CD4-positive, alpha-beta T cell treated with Interleukin-17A for 1 hour (primary cell): ENCODE measurements at regions not wholly inside any gene's neighbourhood (a gene's known extent, or its start where the extent isn't known, plus 50 kb on each side); places are given as distances from the start of the nearest gene placed in this dataset.
A peak's percentile ranks its signal among the peaks of the same experiment; 100 is the strongest.

Experiments
- DNase-seq: peaks from one replicate; pipeline ENCODE4 v3.0.0-alpha.2; 2020

DNA sequence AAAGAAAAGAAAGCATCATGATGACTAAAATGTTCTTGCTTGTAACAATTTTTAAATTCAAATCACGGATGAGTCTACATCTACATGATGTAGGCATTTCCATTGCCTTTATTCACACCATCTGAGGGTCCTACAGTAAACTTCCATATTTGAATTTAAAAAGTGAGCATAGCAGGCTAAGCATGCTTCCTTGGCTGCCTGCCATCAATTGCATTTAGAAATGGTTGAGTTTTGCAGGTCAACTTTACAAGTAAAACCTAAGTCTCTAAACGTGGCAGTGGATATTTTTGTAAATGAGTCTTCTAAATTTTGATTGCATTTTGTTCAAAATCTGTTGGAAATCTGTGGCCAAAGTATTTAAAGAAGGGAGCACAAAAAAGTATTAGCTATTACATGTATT is 136.5 kb upstream of the PTCH1 start:
- no peak for DNase-seq

DNA sequence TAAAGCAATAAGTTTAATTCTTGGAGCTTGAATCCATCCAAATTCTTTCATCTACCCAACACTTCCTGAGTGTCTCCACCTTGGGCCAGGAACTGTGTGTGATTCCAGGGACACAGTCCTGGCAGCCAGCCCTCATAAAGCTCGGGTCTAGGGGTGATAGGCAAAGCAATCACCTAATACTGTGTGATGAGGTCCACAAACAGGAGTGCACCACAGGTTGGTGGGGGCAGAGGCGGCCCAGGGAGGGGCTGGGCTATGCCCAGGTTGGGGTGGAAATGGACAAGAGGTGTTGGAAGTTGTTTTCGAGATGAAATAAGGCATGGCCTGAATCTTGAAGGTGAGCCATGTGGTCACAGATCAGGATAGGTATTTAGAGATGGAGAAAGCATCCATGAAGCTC is 133.9 kb upstream of the PTCH1 start:
- DNase-seq = no peak

DNA sequence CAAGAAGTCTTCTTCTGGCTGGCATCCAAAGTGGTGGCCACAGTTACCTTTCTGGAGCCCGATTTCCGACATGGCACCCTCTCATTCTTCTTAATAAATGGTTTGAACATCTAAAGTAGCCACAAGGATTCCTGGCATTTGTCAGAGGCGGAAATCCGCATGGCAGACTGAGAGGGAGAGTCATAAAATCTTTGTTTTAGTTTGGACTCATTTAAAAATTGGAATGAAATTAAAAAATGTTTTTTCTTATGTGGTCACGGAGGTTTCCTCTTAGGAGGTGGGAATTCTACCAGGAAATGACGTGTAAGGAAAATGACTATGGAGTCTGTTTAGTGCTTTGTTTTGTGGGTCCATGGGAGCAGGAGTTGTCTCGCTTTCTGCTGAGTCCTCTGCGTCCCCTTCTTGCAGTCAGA is 133.0 kb upstream of the PTCH1 start:
- no peak for DNase-seq

DNA sequence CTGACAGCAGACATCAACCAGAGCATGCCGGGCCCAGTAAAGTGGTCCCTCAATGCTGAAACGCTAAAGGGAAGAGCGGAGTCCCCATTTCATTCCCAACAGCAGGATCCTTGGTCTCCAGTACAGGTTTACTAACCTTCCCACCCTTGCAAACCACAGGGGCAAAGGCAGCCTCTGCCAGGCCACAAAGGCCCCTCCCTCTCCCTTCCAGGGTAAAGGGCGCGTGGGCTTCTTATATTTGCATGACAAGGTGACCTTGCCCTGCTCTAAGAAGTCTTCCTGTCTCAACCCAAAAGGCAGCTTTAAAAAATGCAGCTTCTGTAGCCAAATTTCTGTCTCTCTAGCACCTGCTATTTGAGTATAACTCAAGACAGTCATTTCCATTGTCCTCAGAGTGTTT is 131.5 kb upstream of the PTCH1 start:
- DNase-seq = no peak

DNA sequence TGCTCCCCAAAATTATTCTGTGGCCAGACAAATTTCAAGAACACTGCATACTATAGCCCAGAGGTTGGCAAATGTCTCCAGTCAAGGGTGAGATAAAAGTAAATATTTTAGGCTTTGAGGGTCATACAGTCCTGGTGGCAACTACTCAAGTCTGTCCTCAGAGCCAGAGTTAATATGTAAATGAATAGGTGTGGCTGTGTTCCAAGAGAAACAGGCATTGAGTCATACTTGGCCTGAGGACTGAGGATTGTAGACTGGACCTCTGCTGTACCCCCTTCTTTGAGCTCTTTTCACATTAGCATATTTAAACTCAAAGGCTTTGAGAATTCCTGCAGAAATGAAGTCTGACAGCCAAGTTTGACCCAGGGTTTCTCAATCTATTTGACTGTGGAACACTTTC is 129.2 kb upstream of the PTCH1 start:
- DNase-seq = no peak

DNA sequence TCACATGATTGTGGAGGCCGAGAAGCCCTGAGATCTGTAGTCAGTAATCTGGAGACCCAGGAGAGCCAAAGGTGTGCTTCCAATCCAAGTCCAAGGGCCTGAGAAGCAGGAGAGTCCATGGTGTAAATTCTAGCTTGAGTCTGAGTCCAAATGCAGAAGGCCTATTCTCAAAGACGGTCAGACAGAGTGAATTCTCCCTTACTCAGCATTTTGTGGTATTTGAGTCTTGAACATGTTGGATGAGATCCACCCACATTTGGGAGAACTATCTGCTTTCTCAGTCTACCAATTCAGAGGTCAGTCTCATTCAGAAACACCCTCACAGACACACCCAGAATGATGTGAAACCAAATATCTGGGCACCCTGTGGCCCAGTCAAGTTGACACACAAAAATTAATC is 128.8 kb upstream of the PTCH1 start:
- DNase-seq = no peak

DNA sequence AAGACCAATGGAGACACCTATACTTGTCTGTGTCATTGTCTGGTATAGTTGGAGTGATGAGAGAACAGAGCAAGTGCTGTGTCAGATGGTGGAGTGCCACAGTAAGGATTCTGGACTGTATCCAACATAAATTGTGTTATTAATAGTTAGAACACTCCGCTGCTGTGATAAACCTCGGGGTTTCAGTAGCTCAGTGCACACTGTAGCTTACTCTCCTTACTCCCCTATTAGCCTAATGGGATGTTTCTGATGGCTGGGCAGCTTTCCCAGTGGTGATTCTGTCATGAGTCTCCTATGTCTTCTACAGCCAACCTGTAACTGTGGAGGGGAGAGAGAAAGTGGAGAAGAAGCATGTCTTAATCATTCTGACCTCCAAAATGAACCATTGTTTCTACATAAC is 127.6 kb upstream of the PTCH1 start:
- DNase-seq = no peak

DNA sequence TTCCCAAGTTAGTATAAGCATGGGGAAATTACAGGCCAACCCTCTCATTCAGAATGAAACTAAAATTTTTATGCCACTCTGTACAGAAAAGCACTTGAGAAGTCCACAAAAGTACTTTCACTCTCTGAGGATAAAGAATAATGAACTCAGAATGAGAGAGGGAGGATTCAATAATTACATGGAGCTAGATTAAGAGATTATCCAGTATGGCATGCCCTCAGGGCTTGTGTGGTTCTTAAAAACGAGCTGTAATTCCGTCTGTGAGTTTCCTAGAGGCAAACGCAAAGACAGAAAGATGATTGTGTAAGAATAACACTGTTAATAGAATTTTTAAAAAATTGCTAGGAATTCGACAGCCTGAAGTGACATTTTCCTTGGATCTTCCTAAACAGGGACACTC is 126.8 kb upstream of the PTCH1 start:
- DNase-seq = no peak

DNA sequence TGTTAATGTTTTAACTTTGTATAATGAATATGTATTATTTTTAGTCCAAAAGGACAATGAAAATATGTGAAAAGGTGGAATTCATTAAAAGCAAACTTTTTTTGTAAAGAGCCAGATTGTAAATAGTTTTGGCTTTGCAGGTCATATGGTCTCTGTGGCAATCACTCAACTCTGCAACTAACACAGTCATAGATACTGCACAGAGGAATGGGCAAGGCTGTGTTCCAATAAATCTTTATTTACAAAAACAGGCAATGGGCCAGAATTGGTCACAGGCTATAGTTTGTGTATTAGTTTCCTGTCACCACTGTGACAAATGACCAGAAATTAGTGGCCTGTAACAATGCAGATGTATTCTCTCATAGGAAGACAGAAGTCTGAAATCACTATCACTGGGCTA is 125.4 kb upstream of the PTCH1 start:
- no peak for DNase-seq

DNA sequence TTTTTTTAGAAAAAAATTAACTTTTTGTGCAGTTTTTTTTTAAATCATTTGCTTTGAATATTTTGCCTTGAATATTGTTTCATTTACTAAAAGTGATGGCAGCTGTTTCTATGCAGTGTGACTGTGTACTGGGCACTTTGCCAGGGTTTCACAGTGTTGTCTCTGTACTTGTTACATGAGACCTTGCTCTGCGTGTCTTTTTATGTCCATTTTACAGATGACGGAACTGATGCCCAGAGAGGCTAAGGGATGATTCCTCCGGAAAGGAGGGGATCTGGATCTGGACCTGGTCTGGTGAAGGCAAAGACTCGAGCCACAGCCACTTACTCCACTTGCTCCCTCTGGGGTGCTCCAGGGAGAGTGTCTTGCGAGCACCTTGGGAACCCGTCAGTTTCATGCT is 124.8 kb upstream of the PTCH1 start:
- DNase-seq = no peak

DNA sequence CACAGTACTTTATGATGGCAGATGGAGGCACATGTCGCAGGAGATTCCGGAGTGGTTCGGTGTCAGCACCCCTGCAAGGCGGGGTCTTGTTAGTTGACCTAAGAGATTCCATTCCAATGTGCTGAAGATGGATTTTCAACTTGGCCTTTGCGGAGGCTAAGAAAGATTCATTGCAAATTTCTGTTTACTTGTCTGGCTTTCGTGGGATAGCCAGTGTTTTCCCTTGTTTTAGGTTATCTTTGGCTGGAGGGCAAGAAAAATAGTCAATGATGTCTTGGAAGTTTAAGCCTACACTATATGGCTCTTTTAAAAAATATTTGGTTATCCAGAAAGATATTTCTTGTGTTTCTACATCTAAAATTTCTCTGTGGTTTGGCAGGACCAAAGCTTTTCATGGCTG is 123.6 kb upstream of the PTCH1 start:
- DNase-seq = no peak

DNA sequence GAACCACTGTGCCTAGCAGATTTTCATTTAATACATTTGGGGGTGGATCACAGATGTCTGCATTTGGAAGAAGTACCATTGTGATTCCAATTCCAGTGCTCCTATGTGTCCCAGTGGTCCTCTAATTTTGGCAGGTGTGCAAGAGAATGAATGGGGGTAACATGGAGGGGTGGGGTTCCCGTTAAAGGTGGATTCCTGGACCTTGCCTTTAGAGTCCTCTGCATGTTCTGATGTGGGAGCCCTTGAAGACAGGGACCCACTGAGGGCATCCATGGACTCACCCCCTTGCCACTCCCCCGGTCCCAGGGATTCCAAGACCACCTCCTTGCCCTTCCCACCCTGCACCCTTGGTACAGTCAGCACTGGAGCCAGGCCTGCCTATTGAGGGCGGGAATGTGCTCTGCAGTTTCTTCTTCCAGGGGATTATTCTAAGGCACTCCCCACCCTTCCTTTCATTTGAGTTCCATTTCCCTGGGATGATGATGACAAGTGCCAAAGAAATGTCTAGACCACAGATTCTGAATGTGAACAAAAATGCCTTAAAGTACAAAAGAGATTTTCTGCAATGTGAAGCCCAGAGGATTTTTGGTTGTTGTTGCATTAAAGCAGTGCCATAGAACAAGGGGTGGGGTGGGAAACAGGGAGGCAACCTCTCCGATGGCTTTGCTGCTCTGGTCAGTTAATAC is 119.4 kb upstream of the PTCH1 start:
- no peak for DNase-seq

DNA sequence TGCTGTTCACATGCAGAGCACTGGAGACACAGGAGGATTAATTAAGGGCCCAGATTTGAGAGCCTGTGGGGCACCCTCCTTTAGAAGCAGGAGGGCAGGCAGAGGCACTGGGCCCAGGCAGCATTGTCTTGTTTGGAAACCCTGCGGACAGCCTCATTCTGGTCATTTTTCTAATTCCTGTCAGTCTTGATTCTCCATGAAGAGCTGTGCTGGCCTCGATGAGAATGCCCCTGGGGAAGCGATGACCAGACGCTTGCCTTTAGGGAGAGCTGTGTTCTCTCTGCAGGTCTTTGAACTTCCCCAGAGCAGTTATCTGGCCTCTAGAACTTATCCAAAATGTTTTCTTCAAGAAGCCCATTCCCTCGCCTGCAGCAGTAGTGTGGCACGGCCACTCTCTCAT is 117.8 kb upstream of the PTCH1 start:
- no peak for DNase-seq

DNA sequence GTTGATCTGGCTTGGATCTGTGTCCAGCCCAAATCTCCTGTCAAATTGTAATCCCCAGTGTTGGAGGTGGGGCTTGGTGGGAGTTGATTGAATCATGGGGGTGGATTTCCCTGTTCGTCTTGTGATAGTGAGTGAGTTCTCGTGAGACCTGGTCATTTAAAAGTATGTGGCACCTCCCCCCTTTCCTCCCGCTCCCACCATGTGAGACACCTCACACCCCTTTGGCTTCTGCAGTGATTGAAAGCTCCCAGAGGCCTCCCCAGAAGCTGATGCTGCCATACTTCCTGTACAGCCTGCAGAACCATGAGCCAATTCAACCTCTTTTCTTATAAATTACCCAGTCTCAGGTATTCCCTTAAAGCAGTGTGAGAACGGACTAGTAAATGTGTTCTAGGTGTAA is 117.3 kb upstream of the PTCH1 start:
- no peak for DNase-seq

DNA sequence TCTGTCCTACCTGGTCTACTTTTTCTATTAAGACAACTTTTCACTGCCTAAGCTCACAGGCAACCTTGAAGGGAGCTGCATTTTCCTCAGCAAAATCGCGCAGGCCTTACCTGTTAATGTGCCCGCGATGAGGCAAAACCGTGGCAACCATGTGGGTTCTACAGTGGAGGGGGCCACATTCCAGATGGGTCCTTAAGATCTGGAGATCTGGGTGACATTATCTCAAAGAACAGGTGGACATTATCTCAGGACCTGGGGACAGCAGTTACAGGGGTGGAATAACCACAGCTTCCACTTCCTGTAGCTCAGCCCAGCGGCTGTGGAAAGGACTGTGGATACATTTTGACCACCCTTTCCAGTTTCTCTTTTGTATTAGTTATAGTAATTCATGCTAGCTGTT is 112.8 kb upstream of the PTCH1 start:
- DNase-seq = no peak

DNA sequence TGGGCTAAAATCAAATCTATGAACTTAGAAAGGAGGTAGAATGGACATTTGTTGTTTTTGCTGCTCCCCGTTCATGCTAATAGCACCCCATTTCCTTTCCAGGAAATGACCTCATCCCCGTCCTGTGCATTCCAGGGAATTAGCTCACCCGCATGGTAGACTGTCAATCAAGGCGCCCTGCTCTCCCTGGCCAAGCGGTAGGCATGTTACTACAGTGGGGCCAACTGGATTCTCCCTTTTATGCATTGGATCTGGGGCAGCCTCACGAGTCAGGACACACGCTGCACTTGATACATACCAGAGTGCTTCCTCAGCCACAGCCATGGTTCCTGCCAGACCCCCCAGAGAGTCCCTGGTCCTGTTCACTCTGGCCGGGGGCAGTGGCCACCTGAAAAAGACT is 111.0 kb upstream of the PTCH1 start:
- DNase-seq = no peak

DNA sequence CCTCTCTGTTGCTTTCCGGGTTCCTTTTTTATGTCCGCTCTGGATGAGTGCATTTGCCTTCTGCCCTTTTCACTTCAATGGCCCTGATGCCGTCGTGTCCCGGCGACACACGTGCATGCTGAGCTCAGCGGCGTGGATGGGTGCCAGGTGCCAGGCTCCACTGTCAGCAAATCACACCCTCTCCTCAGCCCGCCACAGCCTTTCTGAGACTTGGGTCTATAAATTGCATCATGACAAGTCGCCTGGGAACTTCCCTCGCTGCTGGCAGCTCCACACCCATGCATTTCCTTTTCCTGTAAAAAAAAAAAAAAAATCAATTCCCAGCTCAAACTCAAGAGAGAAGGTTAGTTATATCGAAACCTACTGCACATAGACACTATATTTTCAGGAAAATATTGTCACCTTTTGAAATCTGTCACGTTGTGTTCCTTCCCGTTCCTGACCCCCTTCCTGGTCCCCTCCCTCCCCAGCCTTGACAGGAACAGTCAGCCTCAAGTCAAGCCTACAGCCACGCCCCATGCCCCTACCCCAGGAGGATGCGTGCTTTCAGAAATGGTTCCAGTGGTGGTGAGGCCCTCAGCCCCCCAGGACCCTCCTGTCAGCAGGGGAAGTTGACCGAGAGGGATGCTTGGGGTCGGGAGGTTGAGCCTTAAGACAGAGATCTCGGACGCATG is 110.3 kb upstream of the PTCH1 start:
- DNase-seq = peak; percentile 26

DNA sequence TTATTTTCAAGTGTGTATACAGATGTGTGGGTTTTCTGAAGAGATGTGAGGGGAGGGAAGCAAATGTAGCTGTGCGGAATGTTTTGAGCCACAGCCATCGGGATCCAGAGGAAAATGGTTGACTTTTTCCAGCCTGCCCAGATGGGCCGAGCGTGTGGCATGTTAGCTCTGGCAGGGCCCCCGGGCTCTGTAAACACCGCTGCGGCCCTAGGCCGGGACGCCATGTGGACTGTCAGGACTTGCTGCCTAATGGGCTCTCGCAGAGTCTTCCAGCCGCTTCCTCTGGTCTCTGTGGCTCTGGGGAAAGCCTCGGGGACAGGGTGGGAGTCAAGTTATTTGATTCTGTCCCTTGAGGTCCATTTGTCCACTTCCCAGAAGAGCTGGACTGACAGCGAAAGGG is 109.6 kb upstream of the PTCH1 start:
- DNase-seq = no peak

DNA sequence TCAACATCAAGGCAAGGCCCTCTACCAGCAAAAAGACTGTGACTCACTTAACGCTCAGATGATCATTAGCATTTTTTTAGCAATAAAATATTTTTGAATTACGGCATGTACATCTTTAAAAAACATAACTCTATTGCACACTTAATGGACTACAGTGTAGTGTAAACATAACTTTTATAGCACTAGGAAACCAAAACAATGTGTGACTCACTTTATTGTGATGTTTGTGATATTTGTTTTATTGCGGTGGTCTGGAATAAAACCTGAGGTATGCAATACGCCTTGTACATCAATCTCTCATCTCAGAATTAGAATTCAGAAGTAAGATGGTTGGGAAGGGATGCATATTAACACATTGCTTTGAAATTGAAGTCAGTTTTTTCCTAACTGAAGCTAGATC is 106.9 kb upstream of the PTCH1 start:
- no peak for DNase-seq

DNA sequence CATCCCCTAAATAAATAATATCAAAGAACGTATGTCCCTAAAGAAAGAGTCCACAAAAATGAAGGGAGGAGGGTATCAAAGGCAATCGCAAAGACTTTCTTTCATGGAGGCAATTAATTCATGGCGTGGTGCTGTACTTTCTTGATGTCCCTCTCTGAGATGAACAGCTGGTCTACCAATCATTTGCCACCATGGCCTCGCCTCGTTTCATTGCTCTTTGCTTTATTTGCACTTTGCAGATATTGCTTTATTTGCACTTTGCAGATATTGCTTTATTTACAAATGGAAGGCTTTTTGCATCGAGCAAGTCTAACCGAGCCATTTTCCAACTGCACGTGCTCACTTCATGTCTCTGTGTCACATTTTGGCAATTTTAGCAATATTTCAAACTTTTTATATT is 104.0 kb upstream of the PTCH1 start:
- no peak for DNase-seq

DNA sequence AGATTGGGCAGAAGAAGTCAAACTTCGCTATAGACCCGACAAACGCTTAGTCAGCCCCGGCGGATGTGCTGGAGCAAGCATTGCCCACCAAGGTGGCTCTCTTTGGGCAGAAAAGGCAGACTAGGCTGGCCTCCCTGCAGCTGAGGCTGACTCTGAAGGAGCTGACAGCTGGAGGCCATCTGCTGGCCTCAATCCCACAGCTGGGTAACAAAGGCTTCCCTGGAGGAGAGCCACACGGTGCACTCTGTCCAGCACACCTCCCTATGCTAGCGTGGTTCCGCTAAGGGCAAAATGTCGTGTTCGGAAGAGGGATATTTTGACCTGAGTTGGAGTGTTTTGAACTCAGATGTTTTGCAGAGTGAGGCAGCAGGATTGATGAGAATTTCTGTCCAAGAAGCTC is 103.5 kb upstream of the PTCH1 start:
- no peak for DNase-seq

DNA sequence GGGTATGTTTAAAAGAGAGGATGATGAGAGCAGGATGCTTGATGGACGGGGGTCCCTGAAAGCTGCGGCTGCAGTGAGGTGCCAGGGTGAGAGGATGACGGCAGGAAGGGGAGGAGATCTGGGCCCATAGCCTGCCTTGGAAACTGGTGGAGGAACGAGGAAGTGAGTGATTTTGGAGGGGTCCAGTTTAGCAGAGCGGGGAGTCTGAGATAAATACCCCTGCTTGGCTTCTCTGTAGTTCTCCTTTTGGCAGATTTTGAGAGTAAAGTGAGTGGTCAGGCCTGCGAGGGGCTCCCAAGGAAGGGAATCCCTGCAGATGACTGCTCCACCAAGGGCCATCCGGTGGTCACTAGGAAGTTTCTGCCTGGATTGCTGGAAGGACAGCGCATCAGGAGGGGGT is 98.5 kb upstream of the PTCH1 start:
- no peak for DNase-seq

DNA sequence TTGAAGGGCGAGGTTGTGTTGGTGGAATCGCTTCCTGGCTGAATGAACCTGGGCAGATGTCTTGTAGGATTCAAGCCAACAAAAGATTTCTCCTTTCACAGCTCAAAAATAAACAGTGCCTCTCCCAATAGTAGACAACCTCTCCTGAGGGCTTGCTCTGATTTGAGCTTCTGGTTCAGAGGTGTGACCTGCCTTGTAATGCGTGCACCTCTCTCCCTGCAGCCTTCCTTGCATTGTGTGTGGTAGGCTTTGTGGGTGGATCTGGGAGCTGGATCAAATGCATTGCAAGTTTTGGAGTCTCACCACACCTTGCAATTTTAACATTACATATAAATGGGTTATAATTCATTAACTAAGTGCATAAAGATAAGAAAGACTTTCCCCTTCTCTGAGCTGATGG is 96.9 kb upstream of the PTCH1 start:
- DNase-seq = no peak

DNA sequence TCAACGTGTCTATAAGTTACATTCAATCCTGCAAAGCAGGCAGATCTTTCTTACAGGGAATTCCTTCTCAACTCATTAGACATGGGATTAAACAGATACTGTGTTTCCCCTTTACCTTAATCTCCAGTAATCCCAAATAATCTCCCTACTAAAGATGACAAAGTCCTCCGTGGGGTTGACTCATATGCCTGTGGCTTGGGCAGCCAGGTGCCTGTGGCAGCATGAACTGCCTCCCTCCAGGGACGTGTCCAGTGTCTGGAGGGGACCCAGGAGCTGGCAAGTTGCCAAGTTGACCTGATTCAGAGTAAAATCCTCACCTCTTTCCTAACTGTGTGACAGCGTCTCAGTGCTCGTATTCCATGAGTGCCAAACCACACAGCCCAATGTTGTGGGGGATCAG is 94.6 kb upstream of the PTCH1 start:
- DNase-seq = no peak
